Fibroblast of lung (primary cell): ENCODE measurements at regions not wholly inside any gene's neighbourhood (a gene's known extent, or its start where the extent isn't known, plus 50 kb on each side); places are given as distances from the start of the nearest gene placed in this dataset.

Experiments used
- EZH2 ChIP-seq: IDR thresholded peaks from 2 replicates; pipeline ENCODE4 v1.5.1; 2012; ENCODE audit warnings: low read length, control low read depth, mild to moderate bottlenecking; ENCODE audit errors: missing control alignments
- TF ChIP-seq, protein P1 (sequence below), 2 donors: IDR thresholded peaks in 1 of 2; conservative IDR thresholded peaks in 1 of 2; 1 replicate in 1 of 2; 2 replicates in 1 of 2; pipeline ENCODE4 v1.5.1; 2011 to 2012; ENCODE audit warnings: low read length in 2 of 2, control low read depth in 1 of 2, inconsistent platforms in 1 of 2, low read depth in 1 of 2, mild to moderate bottlenecking in 1 of 2

DNA sequence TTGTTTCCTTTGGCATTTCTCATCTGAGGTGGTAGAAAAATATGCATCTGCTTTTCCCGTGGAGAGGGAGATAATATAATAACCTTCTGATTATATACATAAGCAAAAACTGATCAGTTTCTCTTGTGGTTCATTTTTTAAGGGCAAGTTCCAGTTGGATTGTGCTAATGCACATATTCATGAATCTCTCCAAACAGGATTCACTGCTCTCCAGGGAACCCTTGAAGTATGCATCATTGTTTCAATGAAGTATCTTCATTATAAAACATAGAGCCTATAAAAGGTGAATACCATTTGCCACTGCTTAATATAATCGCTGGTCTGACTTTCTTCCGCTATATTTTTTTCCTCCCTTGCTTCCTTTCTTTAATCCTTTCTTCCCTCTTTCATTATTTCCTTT, 384.7 kb downstream of the FIGN start:
- TF ChIP-seq, protein P1, sequence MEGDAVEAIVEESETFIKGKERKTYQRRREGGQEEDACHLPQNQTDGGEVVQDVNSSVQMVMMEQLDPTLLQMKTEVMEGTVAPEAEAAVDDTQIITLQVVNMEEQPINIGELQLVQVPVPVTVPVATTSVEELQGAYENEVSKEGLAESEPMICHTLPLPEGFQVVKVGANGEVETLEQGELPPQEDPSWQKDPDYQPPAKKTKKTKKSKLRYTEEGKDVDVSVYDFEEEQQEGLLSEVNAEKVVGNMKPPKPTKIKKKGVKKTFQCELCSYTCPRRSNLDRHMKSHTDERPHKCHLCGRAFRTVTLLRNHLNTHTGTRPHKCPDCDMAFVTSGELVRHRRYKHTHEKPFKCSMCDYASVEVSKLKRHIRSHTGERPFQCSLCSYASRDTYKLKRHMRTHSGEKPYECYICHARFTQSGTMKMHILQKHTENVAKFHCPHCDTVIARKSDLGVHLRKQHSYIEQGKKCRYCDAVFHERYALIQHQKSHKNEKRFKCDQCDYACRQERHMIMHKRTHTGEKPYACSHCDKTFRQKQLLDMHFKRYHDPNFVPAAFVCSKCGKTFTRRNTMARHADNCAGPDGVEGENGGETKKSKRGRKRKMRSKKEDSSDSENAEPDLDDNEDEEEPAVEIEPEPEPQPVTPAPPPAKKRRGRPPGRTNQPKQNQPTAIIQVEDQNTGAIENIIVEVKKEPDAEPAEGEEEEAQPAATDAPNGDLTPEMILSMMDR (conservative IDR thresholded peaks at IDR 0.05 in 1 of 2, IDR thresholded peaks at IDR 0.05 in 1 of 2; ENCODE audit: low read depth in 1 of 2, low read length in 2 of 2): no peak
- TF ChIP-seq EZH2: no peak
